HEK293 (cell line): ENCODE measurements at regions not wholly inside any gene's neighbourhood (a gene's known extent, or its start where the extent isn't known, plus 50 kb on each side); places are given as distances from the start of the nearest gene placed in this dataset.

Experiments
- CTCF ChIP-seq: fragments of 450-650 bp; formaldehyde crosslinking; IDR thresholded peaks from 2 replicates; pipeline ENCODE4 v1.5.1; 2016; ENCODE audit warnings: missing biosample characterization, missing genetic modification characterization
- REPIN1 ChIP-seq: fragments of 450-650 bp; formaldehyde crosslinking; IDR thresholded peaks from 2 replicates; pipeline ENCODE4 v1.5.1; 2017; ENCODE audit warnings: missing biosample characterization, missing genetic modification characterization, low read depth
- REST ChIP-seq: fragments of 450-650 bp; formaldehyde crosslinking; IDR thresholded peaks from 2 replicates; pipeline ENCODE4 v1.5.1; 2016; ENCODE audit warnings: missing biosample characterization, missing genetic modification characterization
- SP7 ChIP-seq: fragments of 450-650 bp; formaldehyde crosslinking; IDR thresholded peaks from 2 replicates; pipeline ENCODE4 v1.5.1; 2016; ENCODE audit warnings: missing biosample characterization, missing genetic modification characterization
- ZNF148 ChIP-seq: fragments of 450-650 bp; formaldehyde crosslinking; IDR thresholded peaks from 2 replicates; pipeline ENCODE4 v1.5.0; 2017; ENCODE audit warnings: missing biosample characterization, missing genetic modification characterization, borderline replicate concordance
- ZNF501 ChIP-seq: fragments of 450-650 bp; formaldehyde crosslinking; IDR thresholded peaks from 2 replicates; pipeline ENCODE4 v1.5.1; 2016; ENCODE audit warnings: missing biosample characterization, missing genetic modification characterization

GRCh38 chr21:32954353-32954752, 71.4 kb upstream of the OLIG2 start:
- no peak for TF ChIP-seq CTCF (tag by site-specific recombination)
- TF ChIP-seq SP7 (tag by site-specific recombination), result no peak
- no peak for TF ChIP-seq ZNF501 (tag by site-specific recombination)
- no peak for TF ChIP-seq REPIN1 (tag by site-specific recombination)
- no peak for TF ChIP-seq ZNF148 (tag by site-specific recombination)
- TF ChIP-seq REST (tag by site-specific recombination), result no peak
